GM12865 (cell line): ENCODE measurements at regions not wholly inside any gene's neighbourhood (a gene's known extent, or its start where the extent isn't known, plus 50 kb on each side); places are given as distances from the start of the nearest gene placed in this dataset.

Source experiments
- DNase-seq: peaks from one replicate; pipeline ENCODE4 v3.0.0; 2010; ENCODE audit warnings: low read depth
- H3K4me3 ChIP-seq: 2 replicates; pipeline ENCODE4 v1.5.1; 2011; ENCODE audit warnings: mild to moderate bottlenecking, low read depth, low read length, control low read depth
- CTCF ChIP-seq: IDR thresholded peaks from 2 replicates; pipeline ENCODE4 v1.5.1; 2011; ENCODE audit warnings: low read length, control low read depth, low read depth, inconsistent platforms; ENCODE audit not compliant: insufficient read depth; ENCODE audit errors: missing control alignments

- no peak for DNase-seq
- TF ChIP-seq CTCF = no peak
- H3K4me3 ChIP-seq = no peak overlapping the region
Measured at GRCh38 chr4:19117022-19117421, 1095.5 kb upstream of the LCORL start.

GRCh38 chr4:19104176-19104575 lies 1082.6 kb upstream of the LCORL start:
- no peak overlapping the region for H3K4me3 ChIP-seq
- no peak for TF ChIP-seq CTCF
- no peak for DNase-seq

- no peak overlapping the region for H3K4me3 ChIP-seq
- no peak for TF ChIP-seq CTCF
- no peak for DNase-seq
Measured at GRCh38 chr4:19095491-19096046, 1074.0 kb upstream of the LCORL start.

- H3K4me3 ChIP-seq = no peak overlapping the region
- no peak for DNase-seq
- TF ChIP-seq CTCF = no peak
Measured at GRCh38 chr4:19093951-19094350, 1072.4 kb upstream of the LCORL start.

- no peak overlapping the region for H3K4me3 ChIP-seq
- DNase-seq = no peak
- TF ChIP-seq CTCF = no peak
Measured at GRCh38 chr4:19092797-19093196, 1071.2 kb upstream of the LCORL start.

GRCh38 chr4:19074036-19074435 lies 1052.5 kb upstream of the LCORL start:
- TF ChIP-seq CTCF = no peak
- no peak overlapping the region for H3K4me3 ChIP-seq
- DNase-seq = no peak

- no peak overlapping the region for H3K4me3 ChIP-seq
- DNase-seq = no peak
- no peak for TF ChIP-seq CTCF
Measured at GRCh38 chr4:19063662-19064061, 1042.1 kb upstream of the LCORL start.
